Anterior cingulate cortex (tissue), 58 donors: ENCODE measurements at regions not wholly inside any gene's neighbourhood (a gene's known extent, or its start where the extent isn't known, plus 50 kb on each side); places are given as distances from the start of the nearest gene placed in this dataset.
"Not testable (repeated sequence)": the region's sequence is repeated elsewhere in the genome, so short reads cannot be mapped to it uniquely, and the experiment has no call there.

Source experiments
- DNase-seq, 58 donors: peaks; one replicate each; lab custom pipeline; 2025; lab: John Stamatoyannopoulos, UW

DNA sequence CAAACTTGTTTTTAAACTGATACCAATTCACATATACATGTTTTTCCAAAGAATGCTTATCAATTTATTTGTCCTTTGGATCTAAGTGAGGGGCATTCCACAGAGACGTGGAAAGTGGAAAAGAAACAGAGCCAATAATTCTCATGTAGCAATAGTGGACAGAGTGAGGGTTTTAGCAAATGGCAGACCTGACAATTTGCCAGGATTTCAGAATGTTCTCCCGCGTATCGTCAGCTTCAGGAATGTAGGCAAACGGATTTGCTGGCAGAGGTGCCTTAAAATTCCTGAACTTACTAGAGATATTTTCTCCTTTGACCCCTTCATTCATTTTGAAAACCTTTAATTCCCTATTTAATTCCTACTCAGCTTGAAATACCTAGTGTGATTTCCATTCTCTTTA is 193.4 kb upstream of the CPHXL start:
- DNase-seq = no peak

DNA sequence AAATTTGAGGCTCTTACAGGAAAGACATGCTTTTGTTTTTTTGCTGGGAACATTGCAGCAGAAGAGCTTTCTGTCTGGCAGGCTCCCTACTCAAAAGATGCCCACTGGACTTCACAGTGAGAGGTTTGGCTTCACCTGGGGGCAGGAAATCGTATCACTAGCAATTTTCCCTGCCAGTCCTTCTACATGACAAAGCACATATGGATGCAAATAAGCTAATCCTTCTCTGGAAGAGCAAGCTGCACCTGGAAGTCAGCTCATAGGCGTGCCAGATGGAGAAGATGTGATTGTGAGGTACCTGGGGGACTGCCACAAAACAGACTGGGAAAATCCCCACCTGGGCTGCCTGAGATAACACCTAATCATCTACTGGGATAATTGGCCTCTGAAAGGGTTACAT is 195.0 kb upstream of the CPHXL start:
- DNase-seq = no peak

GRCh38 chr16:75922250-75922649 is 196.0 kb upstream of the CPHXL start:
- DNase-seq = no peak

GRCh38 chr16:75924397-75924796 is 198.1 kb upstream of the CPHXL start:
- DNase-seq = no peak

DNA sequence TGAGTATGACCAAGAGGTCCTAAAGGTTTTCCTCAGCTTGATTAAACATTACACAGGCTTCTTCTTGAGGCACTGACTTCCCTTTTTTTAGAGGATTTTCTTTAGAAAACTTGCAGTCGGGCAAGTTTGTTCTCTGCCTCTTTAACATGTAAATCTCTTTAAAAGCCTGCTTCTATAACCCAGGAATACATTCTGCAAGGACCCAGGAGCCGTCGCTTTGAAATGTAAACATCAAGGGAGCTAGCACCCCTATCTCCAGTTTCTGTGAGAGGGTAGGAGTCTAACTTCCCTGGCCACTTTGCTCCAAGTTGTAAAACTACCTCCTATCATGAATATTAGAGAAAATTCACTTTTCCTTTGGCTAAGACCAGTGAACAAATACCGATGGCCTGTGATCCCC is 201.5 kb upstream of the CPHXL start:
- DNase-seq = no peak

DNA sequence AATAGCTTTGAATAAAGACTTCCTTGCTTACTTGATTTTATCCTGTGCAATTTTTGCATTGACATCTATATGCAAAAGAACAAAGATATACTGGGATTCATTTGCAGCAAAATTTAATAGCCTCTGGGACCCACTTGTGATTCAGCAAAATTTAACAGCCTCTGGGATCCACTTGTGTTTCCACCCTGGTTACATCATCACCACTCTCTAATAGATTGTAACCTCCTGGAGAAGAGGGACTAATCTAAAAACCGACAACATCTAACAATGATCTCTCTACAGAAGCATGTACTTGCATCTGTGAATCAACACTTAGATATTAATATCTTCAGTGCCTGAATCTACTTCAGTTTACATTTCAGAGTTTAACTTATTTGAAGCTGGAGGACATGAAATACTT is 202.0 kb upstream of the CPHXL start:
- no peak for DNase-seq

- DNase-seq = no peak
Measured at GRCh38 chr16:75929046-75929445, 202.8 kb upstream of the CPHXL start.

- no peak for DNase-seq
Measured at GRCh38 chr16:75931043-75931442, 204.8 kb upstream of the CPHXL start.

DNA sequence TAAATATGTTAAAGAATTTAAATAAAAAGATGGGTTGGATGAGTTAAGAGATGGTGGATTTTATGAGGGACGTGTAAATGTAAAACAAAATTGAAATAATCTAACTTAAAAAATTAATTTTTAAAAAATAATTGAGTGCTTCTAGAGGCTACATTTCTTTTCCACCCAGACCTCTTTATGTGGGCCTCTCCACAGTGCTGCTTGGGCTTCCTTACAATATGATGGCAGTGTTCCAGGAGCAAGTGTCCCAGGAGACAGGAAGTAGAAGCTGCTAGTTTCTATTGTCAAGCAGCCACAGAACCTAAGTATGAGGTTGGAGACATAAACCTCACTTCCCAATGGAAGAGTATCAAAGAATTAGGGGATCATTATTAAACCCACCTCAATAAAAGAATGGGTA is 205.7 kb upstream of the CPHXL start:
- no peak for DNase-seq

DNA sequence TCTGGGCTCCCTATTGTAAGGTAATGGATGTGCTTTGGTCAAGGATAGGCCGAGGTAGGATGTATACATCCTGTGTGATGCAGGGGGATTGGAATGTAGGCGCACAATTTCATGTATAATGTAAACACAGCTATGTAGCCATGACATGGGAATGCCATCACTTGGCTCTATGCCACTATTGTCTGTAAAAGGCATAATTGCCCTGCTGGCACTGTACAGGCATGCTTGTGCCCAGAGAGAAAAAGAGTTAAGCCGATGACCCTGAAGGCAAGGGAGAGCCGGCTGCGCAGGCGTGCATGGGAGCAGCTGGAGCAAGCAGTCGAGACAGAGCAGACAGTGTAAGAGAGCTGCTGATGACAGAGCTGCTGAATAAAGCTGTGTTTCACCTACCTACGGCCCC is 212.5 kb upstream of the CPHXL start:
- DNase-seq = peak in 7 of 58 donors; percentile 6 to 33 (median 8)

DNA sequence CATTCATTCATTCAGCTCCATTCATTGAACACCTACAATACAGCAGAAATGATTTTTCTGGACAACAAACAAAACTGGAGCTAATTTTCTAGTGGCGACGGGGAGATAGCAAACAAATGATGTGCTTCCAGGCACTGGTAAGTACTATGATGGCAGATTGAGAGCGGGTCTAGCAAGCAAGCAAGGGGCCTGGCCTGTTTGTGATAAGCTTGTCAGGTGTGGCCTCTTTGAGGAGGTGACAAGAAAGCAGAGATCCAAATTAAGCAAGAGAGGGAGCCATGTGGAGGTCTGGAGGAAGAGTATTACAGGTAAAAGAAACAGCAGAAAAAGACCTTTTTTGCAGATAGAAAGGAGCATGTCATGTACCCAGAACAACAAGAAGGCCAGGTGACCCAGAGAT is 216.1 kb upstream of the CPHXL start:
- no peak for DNase-seq

- peak in 6 of 58 donors; percentile 2 to 34 (median 5) for DNase-seq
Measured at GRCh38 chr16:75942936-75943335, 216.6 kb upstream of the CPHXL start.

GRCh38 chr16:75943705-75944514 is 217.6 kb upstream of the CPHXL start:
- DNase-seq = no peak

GRCh38 chr16:75945916-75946457 is 219.7 kb upstream of the CPHXL start:
- DNase-seq = no peak

- DNase-seq = peak in 1 of 58 donors; percentile 31
Measured at GRCh38 chr16:75947626-75948239, 221.4 kb upstream of the CPHXL start.

- peak in 1 of 58 donors; percentile 64 for DNase-seq
Measured at GRCh38 chr16:75948441-75948840, 222.2 kb upstream of the CPHXL start.

GRCh38 chr16:75948886-75949285 is 222.6 kb upstream of the CPHXL start:
- no peak for DNase-seq

DNA sequence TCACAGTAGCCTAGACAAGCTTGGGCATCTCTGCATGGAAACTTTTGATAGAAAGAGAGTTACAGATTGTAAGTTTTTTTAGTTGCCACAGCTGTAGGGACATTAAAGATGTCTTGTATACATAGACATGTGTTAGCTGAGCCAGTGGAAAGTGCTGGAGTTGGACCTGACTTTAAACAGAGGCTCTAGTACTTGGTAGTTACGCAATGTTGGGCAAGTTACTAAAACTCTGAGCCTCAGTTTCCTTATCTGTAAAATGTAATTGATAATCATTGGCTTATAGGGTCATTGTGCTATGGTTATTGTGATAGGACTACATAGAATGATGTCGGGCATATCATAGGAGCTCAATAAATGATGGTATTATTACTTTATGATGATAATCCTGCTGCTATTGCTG is 225.8 kb upstream of the CPHXL start:
- DNase-seq = no peak

GRCh38 chr16:75957870-75958269 is 231.6 kb upstream of the CPHXL start:
- DNase-seq = no peak

DNA sequence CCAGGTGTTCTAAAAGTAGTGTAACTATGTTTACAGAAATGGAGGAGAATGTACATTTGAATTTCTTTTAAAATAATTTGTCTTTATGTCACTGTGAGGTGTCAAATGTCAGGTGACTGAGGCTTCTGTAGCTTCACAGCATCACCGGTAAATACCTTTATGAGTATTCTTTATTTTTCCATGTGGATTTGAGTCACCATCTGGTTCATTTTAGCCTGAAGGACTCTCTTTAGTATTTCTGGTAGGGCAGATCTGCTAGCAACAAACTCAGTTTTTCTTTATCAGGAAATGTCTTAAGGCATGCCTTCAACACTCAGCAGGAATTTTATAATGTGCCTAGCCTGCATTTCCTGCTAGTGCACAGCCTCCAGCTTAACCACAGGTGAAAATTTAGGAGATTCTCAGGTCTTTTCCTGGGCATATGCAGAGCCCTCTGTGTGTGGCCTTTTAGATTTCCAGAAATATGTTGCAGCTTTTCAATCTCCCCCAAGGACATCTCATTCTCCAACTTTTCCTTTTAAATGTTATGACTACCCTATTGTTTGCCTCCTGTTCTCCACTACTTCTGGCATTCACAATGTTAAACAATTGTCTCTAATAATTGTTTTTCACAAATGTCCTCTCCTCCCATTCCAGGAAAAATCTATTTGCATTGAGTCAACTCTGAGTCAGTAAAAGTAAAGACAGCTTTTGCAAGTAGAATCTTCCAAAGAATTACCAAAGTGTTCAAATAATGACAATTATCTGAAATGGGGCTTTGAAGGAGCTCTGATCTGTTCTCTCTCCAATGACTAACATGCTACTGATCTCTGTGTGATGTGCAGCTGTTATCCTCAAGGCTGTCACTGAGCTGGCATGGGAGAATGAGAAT is 239.4 kb upstream of the CPHXL start:
- peak in 5 of 58 donors; percentile 2 to 23 (median 11) for DNase-seq

GRCh38 chr16:75969120-75969519 is 242.8 kb upstream of the CPHXL start:
- not testable (repeated sequence) for DNase-seq
